NB4 (cell line): ENCODE measurements at regions not wholly inside any gene's neighbourhood (a gene's known extent, or its start where the extent isn't known, plus 50 kb on each side); places are given as distances from the start of the nearest gene placed in this dataset.
A peak's percentile ranks its signal among the peaks of the same experiment; 100 is the strongest.

Experiments
- DNase-seq: peaks from one replicate; pipeline ENCODE4 v3.0.0; 2010; ENCODE audit warnings: low read depth
- H3K4me3 ChIP-seq: one replicate; pipeline ENCODE4 v1.5.1; 2011; ENCODE audit warnings: mild to moderate bottlenecking, low read depth, low read length, moderate library complexity
- CTCF ChIP-seq: IDR thresholded peaks from one replicate; pipeline ENCODE4 v1.5.1; 2012; ENCODE audit warnings: low read depth, low read length
- MAX ChIP-seq: IDR thresholded peaks from 2 replicates; pipeline ENCODE4 v1.6.1; 2011; ENCODE audit warnings: low read depth, low read length
- MYC ChIP-seq: IDR thresholded peaks from 2 replicates; pipeline ENCODE4 v1.6.1; 2011; ENCODE audit warnings: low read depth, low read length
- POLR2A ChIP-seq: IDR thresholded peaks from 2 replicates; pipeline ENCODE4 v1.6.1; 2011; ENCODE audit warnings: mild to moderate bottlenecking; ENCODE audit not compliant: insufficient read length; ENCODE audit errors: extremely low read depth

GRCh38 chr5:3891113-3891512 lies 295.5 kb downstream of the IRX1 start:
- no peak overlapping the region for H3K4me3 ChIP-seq
- peak; percentile 58 for DNase-seq
- no peak for TF ChIP-seq MAX

GRCh38 chr5:3893527-3893926 lies 297.9 kb downstream of the IRX1 start:
- DNase-seq, result no peak
- no peak for TF ChIP-seq CTCF
- no peak for TF ChIP-seq POLR2A
- TF ChIP-seq MYC, result no peak
- no peak for TF ChIP-seq MAX
- no peak overlapping the region for H3K4me3 ChIP-seq

GRCh38 chr5:3893975-3894374 lies 298.3 kb downstream of the IRX1 start:
- H3K4me3 ChIP-seq, result no peak overlapping the region
- no peak for TF ChIP-seq MYC
- TF ChIP-seq MAX, result no peak
- TF ChIP-seq CTCF, result no peak
- no peak for TF ChIP-seq POLR2A
- DNase-seq, result no peak

GRCh38 chr5:3896098-3896497 lies 300.5 kb downstream of the IRX1 start:
- no peak for TF ChIP-seq CTCF
- no peak for TF ChIP-seq MAX
- no peak for TF ChIP-seq POLR2A
- no peak for TF ChIP-seq MYC
- H3K4me3 ChIP-seq, result no peak overlapping the region
- no peak for DNase-seq

GRCh38 chr5:3899093-3899492 lies 303.5 kb downstream of the IRX1 start:
- no peak overlapping the region for H3K4me3 ChIP-seq
- no peak for DNase-seq
- no peak for TF ChIP-seq MYC
- no peak for TF ChIP-seq CTCF
- TF ChIP-seq MAX, result no peak

GRCh38 chr5:3904584-3904983 lies 309.0 kb downstream of the IRX1 start:
- no peak overlapping the region for H3K4me3 ChIP-seq
- TF ChIP-seq MYC (no peak), CTCF (no peak), POLR2A (no peak), MAX (no peak)
- DNase-seq, result no peak
